Peyer's patch (tissue), 4 donors: ENCODE measurements at regions not wholly inside any gene's neighbourhood (a gene's known extent, or its start where the extent isn't known, plus 50 kb on each side); places are given as distances from the start of the nearest gene placed in this dataset.

Experiments
- POLR2A ChIP-seq, 2 donors: fragments of 450-650 bp; IDR thresholded peaks; one replicate each; pipeline ENCODE4 v1.5.1; 2017; ENCODE audit warnings: antibody characterized with exemption in 2 of 2, mild to moderate bottlenecking in 2 of 2, moderate library complexity in 2 of 2
- TF ChIP-seq, protein P1 (sequence below), 6 experiments: fragments of 450-650 bp in 4 of 6; fragments of 200-600 bp in 2 of 6; sonication (generic) in 1 of 6; IDR thresholded peaks; one replicate each; pipeline ENCODE4 v1.5.1; 2017 to 2019; ENCODE audit warnings: antibody characterized with exemption in 6 of 6, mild to moderate bottlenecking in 3 of 6, moderate library complexity in 1 of 6

- TF ChIP-seq, protein P1, sequence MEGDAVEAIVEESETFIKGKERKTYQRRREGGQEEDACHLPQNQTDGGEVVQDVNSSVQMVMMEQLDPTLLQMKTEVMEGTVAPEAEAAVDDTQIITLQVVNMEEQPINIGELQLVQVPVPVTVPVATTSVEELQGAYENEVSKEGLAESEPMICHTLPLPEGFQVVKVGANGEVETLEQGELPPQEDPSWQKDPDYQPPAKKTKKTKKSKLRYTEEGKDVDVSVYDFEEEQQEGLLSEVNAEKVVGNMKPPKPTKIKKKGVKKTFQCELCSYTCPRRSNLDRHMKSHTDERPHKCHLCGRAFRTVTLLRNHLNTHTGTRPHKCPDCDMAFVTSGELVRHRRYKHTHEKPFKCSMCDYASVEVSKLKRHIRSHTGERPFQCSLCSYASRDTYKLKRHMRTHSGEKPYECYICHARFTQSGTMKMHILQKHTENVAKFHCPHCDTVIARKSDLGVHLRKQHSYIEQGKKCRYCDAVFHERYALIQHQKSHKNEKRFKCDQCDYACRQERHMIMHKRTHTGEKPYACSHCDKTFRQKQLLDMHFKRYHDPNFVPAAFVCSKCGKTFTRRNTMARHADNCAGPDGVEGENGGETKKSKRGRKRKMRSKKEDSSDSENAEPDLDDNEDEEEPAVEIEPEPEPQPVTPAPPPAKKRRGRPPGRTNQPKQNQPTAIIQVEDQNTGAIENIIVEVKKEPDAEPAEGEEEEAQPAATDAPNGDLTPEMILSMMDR (IDR thresholded peaks at IDR 0.05) = no peak
- TF ChIP-seq POLR2A (IDR thresholded peaks at IDR 0.05) = no peak
Measured at GRCh38 chr4:129968778-129969177, 872.8 kb downstream of the C4orf33 start.
